HG03571 (cell line): ENCODE measurements at regions not wholly inside any gene's neighbourhood (a gene's known extent, or its start where the extent isn't known, plus 50 kb on each side); places are given as distances from the start of the nearest gene placed in this dataset.
A peak's percentile ranks its signal among the peaks of the same experiment; 100 is the strongest.
"Not testable (repeated sequence)": the region's sequence is repeated elsewhere in the genome, so short reads cannot be mapped to it uniquely, and the experiment has no call there.

ENCODE experiments used
- ATAC-seq: cut with Tn5 transposase; IDR thresholded peaks from one replicate; pipeline ENCODE4 v1.9.1; 2021; ENCODE audit not compliant: unreplicated experiment

DNA sequence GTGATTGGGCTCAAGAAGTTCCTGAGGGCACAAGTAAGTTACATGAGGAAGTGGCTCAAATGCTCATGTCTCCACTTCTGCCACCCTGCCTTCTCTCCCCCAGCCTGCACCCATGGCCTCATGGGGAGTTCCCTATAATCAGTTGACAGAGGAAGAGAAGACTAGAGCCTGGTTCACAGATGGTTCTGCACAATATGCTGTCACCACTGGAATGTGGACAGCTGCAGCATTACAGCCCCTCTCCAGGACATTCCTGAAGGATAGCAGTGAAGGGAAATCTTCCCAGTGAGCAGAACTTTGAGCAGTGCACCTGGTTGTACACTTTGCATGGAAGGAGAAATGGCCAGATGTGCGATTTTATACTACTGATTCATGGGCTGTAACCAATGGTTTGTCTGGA lies 352.3 kb downstream of the C12orf75 start:
- ATAC-seq, result not testable (repeated sequence)

DNA sequence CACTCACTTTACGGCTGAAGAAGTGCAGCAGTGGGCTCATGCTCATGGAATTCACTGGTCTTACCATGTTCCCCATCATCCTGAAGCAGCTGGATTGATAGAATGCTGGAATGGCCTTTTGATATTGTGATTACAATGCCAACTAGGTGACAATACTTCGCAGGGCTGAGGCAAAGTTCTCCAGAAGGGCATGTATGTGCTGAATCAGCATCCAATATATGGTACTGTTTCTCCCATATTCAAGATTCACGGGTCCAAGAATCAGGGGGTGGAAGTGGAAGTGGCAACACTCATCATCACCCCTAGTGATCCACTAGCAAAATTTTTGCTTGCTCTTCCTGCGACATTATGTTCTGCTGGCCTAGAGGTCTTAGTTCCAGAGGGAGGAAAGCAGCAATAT lies 353.3 kb downstream of the C12orf75 start:
- not testable (repeated sequence) for ATAC-seq

DNA sequence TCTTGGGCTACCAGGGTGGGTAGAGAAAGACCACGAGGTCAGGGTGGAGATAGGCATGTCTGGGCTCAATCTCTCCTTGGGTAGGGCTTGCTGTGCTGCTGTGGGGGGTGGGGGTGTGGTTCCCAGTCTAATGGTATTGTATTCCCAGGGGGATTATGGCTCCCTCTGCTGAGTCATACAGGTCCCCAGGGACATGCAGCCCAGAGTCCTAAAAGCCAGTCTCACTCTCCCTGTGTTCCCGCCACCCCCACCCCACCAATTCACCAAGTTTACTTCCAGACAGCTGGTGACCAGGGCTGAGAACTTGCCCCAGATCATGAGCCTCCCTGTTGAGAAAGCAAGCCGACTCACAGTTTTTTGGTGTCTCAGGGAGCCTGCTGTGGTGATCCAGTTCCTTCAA lies 367.6 kb downstream of the C12orf75 start:
- ATAC-seq, result no peak

DNA sequence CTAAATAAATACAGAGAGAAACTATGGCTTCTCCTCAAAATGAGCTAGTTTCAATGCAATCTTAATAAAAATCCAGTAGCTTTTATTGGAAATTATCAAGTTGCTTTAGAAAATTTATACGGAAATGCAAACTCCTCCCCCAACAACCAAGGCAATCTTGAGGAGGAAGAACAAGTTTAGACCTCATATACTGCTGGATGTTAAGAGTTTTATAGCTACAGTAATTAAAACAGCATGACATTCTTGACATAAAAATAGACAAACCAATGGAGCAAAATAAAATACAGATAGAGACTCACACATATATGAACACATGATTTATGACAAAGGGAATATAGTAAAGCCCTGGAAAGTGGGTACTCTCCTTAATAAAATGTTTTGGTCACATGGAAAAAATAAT lies 368.7 kb downstream of the C12orf75 start:
- ATAC-seq, result no peak

DNA sequence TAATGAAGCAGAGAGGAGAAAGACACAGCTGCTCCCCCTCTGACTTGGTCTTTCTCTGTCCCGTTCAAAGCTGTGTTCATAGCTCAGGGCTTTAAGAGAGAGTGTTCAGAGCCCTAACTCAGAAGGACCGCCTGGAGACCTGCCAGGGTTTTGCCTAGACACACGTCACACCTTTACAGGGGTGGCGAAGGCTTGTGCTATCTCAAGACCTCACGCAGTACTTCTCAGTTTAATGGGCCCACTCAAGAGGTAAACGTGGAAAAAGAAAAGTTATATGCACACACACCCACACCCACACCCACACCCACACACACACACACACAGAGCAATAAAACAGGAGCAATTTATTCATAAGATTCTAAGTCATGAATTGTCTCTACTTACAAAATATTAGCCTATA lies 374.3 kb downstream of the C12orf75 start:
- ATAC-seq, result no peak

DNA sequence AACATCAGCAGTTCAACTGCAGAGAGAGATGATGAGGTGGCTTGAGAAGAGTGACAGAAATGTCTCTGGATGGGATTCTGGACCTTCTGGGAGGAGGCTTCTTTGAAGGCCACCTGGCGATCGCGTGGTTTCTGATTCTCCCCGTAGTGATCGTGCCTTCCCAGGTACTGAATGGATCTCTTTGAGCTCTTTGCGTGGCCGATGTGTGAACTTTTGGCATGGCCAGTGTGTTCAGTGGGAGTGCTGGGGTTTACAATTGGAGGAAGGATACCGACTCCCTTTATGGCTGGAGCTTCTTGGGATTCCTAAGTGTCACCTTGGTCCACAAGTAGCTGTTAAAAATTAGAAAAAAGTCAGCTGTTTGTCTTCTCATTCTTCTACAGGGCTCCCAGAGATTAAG lies 374.7 kb downstream of the C12orf75 start:
- no peak for ATAC-seq

DNA sequence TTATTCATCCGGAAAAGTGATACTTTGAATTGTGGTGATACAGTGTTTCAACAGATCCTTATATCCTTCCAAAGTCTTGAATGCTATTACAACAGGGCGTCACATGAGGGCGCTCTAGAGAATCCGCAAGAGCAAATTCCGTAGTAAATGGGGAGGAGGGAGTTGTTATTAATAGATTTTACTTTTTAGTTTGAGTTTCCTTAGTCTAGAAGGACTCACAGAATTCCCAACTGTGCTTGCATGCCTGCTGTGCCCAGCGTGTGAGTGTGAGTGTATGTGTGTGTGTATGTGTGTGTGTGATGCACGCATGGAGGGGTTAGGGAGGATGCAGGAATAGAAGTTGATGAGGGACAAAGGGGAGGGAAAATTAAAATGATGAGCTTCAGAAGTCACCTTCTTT lies 375.3 kb downstream of the C12orf75 start:
- ATAC-seq, result no peak

DNA sequence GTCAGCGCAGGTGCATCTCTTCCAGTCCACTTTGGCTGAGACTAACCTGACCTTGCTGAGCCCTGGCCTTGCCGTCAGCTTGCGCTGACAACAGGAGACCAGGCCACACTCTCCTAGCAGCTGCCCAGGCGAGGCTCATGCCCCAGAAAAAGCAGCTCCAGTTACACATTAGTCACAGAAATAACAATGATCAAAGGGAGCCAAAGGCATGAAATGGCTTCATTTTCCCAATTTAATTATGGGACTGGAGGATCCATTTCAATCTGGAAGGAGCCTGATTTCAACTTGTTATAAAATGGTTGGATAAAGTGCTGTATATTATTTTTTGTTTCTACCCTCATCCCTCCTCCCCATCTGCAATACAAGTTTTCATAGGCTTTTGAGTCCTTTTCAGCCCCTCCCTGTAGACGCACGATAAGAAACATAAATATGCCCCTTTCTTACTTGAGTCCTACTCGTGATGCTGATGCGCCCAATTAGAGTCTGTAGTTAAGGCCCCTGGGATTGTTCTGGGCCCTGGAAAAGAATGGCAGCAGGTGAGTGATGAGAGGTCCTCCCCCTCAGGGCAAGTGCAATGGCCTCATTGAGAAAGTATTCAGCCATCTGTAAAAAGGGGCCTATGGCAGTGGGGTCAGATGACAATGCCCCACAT lies 376.0 kb downstream of the C12orf75 start:
- ATAC-seq, result no peak

DNA sequence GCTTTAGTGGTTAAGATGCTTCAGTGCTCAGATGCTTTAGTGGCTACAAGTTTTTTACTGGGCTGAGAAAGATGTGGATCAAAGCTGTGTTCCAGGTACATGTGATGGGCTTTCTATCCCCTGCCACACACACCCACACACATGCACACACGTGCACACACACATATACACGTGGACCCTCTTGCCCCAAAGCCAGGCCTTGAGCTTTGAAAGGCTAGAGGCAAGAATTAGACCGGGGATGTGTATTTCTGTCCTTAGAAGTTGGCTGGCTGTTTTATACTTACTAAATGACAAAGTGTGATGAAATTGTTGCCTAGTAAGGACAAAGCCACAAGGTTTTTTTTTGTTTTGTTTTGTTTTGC lies 376.5 kb downstream of the C12orf75 start:
- no peak for ATAC-seq

DNA sequence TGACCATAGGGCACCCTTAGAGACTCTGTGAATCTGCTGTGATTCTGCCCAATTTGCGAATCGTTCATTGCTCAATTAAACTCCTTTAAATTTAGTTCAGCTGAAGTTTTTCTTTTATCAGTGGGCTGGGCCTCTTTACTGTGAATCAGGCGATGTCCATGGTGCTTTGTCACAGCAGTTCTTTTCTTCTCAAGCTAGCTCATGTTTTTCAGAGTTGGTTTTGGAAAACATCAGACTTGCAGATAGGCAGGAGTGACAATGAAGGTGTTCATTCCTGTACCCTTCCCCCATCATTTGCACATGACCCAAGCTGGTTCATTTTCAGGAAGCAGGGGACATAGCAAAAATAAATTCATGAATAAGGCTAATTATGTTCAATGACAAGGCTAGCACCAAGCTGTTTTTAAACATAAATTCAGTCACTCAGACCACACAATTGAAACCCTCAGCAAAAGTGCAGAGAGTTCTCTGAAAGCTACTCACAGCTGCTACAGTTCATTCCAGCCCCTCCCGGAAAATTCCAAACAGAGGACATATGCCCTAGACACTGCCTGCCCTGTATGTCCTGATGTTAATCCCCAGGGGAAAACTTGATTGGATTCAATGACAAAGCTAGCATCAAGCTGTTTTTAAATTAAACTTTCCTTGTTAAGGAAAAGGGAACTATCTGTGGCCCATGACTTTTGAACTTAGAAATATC lies 383.3 kb downstream of the C12orf75 start:
- no peak for ATAC-seq

DNA sequence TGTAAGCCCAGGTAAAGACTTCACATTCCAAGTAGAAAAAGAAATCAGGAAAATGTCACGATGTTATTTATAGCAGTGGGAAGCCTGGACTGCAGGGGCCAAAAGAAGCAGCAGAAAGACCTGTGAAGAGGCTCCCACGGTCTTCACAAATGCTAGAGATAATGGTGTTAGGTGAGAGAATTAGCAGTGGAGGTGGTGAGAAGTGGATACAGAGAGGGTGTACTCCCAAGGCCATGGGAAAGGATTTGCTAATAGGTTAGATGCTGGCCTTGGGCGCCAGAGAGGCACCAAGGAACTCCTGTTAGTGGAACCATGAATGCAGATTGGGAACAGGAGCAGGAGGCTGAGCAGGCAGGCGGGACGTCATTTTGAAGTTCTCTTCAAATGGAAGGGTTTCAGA lies 386.1 kb downstream of the C12orf75 start:
- no peak for ATAC-seq

DNA sequence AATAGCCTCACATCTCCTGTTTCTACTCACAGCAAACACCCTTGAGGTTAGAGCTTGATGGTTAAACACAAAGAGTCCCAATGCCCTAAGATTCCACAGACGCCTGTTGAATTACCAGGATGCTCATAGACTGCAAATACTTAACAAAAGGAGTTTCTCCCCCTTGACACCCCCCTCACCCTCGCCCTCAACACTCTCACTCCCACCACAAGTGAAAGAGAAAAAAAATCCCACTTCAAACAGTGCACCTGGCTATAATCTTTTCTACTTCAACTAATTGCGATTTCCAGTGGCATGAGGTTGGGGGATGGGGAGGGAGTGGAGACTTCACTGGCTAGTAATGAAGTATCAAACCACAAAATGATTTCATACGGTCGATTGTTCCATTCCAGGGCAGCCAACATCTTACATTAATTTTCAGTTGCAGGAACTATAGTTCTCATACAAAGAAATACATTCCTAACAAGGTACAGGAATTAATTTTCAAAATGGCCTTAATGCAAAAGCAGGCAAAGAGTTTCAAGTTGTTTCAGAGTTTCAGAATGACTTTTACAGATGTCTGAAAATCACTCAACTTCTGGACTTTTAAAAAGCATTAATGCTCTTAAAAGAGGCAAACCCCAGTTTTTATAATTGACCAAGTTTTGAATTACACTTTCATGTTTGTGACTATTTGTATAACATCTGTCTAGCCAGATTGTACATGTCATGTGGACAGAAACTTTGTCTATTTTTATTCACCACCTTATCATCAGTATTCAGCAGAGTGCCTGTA lies 390.7 kb downstream of the C12orf75 start:
- peak; percentile 72 for ATAC-seq

DNA sequence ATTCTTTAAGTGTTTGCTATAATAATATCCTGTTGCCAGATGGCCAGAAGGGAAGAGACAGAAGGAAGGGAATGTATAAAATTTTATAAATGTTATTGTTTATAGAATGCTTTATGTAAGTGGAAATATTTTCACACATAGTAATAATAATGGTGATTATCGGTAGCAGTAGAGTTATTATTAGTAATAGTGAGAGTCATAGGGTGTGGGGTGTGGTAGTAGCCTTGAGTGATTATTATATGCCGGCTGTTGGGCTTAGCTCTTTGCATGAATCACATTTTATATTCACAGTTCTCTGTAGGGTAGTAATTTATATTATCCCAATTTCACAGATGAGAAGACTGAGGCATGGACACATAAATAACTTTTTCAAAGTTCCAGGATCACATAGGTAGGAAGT lies 391.4 kb downstream of the C12orf75 start:
- peak; percentile 33 for ATAC-seq

DNA sequence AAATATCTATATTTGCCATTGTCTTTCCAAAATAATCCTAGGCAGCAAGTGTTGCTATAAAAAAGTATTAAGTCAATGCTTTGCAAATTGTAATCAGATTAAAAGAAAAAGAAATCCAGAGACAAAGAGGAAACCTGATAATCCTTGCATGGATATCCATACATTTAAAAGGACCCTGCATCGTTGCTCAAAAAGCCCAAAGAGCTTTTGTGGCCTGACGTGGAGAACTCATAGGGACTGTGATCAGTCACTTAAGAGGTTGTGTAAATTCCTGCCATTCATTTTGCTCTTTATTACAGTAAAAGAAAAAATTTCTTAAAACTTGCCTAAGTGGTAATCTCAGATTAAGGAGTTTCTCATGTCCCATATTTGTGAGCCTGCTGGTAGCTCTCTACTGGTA lies 392.6 kb downstream of the C12orf75 start:
- no peak for ATAC-seq

DNA sequence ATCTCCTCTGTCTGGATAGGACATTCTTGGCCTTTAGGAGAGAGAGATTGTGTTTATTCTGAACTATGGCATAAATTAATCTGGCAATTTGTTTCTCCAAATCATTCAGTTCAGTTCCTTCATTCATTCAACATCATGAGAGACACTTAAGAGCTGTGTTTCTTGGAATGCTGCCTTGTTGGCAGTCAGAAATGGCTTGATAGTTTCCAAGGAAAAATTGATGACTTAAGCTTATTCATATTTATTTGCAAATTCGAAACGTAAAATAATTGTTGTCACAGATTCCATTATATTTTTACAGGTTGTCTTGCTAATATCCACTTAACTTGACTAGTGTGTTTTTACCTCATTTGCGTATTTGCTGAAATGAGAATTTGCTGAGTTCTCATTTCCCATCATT lies 393.0 kb downstream of the C12orf75 start:
- ATAC-seq, result no peak

DNA sequence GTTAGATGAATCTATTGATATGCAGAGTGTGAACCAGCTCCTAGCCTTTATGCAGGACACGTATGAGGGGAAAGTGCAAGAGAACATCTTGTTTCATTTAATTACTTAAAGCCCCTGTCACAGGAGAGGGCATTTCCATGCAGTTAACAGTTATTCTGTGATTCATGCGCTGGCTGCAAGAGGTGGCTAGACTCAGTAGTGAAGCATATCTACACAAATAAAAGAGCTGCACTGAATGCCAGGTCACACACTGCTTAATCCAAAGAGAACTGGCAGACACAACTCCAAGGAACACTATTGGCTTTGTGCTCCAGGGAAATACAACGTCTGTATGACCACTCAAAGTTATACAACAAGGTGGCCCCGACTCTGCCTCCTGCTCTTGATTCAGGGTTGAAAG lies 394.1 kb downstream of the C12orf75 start:
- ATAC-seq, result no peak

DNA sequence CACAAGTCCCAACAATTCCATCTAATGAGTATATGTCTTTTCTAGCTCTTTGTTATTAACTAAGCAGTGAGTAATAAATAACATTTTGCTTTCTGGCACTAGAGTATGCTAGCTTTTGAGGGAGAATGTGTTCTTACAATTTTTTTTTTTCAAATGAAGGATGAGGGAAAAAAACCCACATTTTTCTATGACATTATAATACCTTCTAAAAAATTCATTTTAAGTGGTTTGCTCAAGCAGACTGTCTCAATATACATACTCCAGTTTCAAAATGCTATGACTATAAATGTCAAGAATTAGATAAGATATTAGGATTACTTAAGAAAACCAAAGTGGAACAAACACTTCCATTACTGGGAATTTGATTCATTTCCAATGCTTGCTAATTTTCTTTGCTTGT lies 394.6 kb downstream of the C12orf75 start:
- no peak for ATAC-seq

DNA sequence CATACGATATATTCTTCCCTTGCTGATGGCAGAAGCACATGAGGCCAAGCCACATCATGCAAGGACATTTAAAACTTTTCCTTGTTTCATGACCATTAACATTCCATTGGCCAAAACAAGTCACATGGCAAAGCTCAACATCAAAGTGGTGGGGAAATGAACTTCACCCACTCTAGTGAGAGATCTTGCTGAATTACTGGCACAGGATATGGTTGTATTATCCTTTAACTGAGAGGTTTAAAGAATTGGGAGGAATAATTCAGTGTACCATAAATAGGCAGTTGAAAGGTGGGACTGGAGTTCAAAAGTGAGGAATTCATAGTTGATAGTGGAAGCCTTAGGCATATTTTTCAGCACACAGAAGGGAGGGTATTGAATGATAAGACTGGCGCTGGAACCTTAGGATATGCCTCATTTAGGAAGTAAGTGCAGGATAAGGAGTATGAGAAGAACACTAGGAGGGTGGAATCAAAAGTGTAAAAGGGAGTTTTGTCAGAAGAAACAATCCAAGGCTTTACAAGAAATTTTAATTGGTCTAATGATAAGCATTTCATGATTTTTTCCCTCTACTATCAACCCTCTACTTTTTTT lies 398.8 kb downstream of the C12orf75 start:
- ATAC-seq, result no peak

DNA sequence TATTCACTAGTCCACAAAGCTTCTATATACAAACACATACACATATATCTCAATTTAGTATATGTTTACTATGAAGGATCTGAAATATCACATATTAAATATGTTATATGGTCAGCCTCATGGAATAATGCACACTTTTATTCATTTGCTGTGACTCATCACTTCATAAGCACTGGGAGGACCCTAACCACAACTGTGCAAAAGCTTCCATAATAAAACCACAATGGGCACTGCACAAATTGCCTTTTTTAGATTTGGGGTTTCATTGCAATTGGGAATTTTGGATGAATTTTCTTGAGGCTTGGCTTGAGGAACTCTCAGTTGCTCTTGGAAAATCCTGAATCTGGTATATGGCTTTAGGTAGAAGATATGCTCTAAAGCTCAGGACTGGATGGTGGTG lies 399.4 kb downstream of the C12orf75 start:
- ATAC-seq, result no peak

DNA sequence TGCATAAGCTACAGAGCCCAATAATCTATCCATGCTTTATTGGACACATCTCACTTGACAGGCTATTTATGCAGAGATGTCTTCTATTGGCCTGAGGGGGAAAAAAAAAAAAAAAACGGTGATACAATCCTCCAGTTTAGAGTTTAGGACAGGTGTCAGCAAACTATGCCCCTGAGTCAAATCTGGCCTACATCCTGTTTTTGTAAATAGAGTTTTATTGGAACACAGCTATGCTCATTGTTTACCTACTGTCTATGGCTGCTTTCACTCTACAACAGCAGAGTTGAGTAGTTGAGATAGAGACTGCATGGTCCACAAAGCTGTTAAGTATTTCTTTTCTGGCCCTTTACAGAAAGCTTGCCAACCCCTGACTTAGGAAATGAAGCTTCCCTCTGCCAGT lies 403.1 kb downstream of the C12orf75 start:
- ATAC-seq, result no peak

DNA sequence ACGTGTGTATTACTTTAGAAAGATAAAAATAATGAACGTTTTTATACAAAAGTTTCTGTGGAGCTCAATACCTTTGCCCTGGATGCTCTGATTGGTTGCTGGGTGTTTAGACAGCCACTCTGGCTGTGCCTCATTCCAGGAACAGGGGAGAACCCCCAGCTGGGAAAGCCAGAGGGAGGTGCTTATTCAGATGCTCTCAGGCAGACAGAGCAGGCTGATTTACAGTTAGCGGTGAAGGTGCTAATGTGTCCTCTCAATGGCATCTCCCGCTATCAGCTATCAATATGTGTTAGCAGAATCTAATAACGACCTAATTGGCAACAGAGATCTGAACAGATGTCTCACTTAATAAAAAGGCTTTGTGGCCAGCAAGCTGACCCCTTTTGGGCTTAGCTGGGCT lies 402.3 kb downstream of the NUAK1 start:
- ATAC-seq, result no peak

DNA sequence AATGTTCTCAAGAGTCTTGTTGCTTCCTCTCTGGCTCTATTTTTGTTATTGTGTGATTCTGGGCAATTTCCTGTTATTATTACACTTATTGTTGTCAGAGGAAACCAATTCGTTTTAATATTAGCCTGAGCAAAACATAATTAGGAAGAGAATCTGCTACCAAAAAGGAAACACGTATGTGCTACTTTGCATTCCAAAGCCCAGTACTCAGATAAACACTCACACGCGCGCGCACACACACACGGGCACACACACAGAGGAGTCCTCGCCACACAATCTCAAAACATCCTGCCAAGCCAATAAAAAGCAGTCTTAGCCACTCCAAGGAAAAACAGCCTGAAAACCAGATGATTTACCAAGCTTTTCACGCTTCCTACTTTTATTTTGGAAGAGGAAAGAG lies 400.7 kb downstream of the NUAK1 start:
- ATAC-seq, result no peak
